ENCODE measurements at regions not wholly inside any gene's neighbourhood (a gene's known extent, or its start where the extent isn't known, plus 50 kb on each side); places are given as distances from the start of the nearest gene placed in this dataset.

GRCh38 chr12:58481811-58482210 lies 438.5 kb downstream of the LRIG3 start:
- DNase-seq (ENCODE audit: low spot score), result no peak

DNA sequence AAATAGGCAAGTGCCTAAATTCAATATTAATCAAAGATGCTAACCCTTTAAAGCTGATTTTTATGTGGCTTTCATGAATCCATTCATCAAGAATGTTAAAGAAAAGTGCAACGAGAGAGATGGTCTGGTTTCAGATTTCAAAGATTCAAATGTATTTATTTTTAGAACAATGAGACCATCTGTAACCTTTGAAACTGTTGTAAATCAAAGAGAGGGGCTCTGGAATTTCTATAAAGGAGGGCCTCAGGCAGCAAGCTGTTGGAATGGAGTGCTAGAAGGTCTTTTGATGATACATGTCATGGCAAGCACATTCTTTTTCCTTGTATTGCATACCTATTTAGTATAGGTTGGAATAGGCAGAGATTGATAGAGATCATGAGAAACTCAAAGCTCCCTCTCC lies 433.0 kb downstream of the LRIG3 start:
- no peak for DNase-seq (ENCODE audit: low spot score)

DNA sequence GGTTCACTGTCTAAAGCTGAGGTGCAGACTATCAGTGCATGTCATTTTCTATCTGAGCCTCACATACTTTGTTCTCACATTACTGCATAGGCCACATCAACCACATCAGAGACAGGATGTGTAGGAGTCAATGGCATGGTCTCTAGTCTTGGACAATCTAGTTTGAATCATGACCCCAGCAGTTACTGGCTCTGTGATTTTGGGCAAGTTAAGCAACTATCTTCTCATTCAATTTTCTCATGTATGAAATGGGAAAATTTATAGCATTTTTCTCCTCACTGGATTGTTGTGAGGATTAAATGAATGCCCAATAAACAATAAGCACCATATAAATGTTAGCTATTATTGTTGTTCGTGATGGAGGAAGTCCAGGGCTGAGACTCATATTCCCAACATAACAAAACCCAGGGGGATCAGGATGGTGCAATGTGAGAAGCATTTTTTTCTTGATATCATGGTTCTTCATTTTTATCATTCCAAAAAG lies 432.6 kb downstream of the LRIG3 start:
- no peak for DNase-seq (ENCODE audit: low spot score)

DNA sequence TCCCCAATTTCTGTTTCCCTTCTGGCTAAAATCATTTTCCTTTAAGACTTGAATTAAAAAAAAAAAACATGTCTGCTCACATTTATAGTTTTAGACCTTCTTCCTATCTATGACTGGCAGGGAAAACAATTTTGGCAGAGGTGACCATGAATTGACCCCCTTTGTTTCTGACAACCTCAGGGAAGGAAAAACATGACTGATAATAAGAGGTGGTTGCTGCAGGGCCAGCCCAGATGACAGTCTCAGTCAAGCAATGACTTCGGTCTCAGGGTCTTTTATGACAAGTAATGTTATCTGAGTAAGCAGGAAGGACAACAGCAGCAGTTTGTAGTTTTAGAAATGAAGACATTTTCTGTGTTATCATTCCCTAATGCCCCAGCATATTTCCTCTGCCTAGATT lies 430.9 kb downstream of the LRIG3 start:
- no peak for DNase-seq (ENCODE audit: low spot score)

- no peak for DNase-seq (ENCODE audit: low spot score)
Observed at GRCh38 chr12:58491306-58491705, 429.0 kb downstream of the LRIG3 start.

- no peak for DNase-seq (ENCODE audit: low spot score)
Observed at GRCh38 chr12:58496411-58497190, 423.7 kb downstream of the LRIG3 start.

DNA sequence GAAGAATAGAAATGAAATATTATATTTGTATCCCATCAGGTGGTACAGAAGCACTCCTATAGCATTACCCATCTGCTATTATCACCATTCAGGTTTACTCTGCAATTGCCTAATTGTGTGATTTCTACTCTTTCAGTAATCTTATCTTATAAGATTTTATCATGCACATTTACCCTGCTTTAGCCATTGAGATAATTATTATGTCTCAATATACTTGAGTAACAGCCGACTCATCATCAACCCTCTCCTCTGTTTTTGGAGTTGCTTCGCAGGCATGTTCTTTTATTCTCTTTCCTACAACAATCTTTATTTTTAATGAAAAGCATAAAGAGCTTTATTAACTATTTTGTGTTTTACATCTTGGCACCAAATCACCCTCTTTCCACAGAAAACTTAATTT lies 419.9 kb downstream of the LRIG3 start:
- DNase-seq (ENCODE audit: low spot score), result no peak

DNA sequence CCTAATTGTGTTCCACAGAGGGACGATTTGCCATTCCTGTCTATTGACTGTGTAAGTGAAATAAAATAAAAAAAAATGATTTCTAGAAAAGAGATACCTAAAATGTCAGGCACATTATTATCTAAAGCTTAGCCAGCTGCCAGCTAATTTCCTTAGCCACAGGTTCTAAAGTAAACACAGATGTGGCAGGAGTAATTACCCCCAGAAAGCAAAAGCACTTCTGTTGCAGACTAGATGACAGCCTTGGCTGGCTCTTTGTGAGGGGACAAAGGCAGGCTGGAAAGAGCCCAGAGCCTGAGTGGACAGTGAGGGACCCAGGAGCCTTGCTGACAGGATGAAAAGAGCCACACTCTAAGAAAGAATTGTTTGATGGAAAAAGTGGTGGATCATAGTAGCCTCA lies 418.1 kb downstream of the LRIG3 start:
- no peak for DNase-seq (ENCODE audit: low spot score)

GRCh38 chr12:58502841-58503240 lies 417.5 kb downstream of the LRIG3 start:
- no peak for DNase-seq (ENCODE audit: low spot score)

DNA sequence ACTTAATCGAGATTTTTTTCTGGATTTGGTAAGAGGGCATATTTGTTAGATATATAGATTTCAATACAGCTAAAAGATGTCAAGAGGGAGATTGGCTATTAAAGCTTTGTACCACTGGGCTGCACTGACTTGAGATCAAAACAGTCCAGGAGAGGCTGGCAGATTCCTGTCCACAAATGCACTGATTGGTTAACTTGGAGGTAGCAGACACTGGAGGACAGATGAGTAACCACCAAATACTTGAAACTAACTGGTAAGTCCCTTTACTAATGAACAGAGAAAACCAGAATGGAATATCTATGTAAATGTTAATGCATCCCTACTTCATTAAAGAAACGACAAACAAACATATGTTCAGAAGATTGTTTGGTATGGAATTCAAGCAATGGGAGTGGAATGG lies 416.6 kb downstream of the LRIG3 start:
- no peak for DNase-seq (ENCODE audit: low spot score)

- no peak for DNase-seq (ENCODE audit: low spot score)
Observed at GRCh38 chr12:58504143-58504938, 416.0 kb downstream of the LRIG3 start.

DNA sequence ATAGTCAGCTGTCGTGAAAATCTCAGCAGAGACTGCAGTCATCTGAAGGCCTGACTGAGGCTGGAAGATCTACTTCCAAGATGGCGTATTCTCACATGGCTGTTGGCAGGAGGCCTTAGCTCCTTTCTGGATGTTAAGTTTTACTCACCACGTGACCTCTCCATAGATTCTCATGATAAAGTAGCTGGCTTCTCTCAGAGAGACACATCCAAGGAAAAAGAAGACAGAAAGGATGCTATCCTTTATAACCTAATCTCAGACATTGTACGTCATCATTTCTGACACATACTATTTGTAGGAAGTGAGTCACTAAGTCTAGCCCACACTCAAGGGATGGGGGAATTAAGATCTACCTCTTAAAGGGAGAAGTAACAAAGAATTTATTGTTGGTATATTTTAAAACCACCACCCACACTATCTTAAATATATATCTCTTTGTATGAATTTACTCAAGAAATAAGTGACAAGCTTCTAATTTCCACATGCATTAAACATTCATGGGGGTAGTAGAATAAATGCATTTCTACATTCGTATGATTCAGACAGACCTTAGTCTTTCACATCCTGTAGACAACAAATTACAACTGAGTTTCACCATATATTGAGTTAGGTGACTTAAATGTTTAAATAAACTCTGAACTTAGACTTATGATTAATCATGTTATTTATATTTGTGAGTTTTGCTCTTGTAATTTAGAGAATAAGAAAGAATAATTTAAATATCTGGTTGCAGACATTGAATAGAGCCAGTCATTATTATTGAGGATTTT lies 411.0 kb downstream of the LRIG3 start:
- DNase-seq (ENCODE audit: low spot score), result no peak

DNA sequence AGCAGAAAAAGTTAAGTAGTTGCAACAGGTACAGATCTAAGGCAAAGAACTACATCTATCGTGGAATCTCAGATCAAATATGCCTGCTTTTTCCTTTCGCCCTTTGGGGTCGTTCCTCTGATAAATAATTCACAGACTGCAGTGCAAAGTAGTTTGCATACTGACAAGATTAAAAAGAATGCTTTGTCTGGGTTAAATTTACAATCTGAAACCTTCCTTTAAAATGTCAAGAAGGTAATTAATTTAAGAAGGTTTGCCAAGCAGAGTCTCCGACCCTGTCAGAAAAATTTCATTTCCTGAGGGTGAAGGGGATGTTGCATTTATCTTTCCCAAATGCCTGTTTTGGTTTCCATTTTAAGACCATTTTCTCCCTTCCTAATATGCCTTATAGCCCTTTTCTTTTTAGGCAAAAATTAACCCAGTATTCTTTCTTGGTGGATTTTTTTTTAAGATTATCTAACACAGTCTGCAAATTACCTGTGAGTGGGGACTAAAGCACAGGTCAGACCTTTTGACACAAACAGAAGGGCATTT lies 406.9 kb downstream of the LRIG3 start:
- no peak for DNase-seq (ENCODE audit: low spot score)

GRCh38 chr12:58513852-58514251 lies 406.5 kb downstream of the LRIG3 start:
- DNase-seq (ENCODE audit: low spot score), result no peak

- DNase-seq (ENCODE audit: low spot score), result no peak
Observed at GRCh38 chr12:58519839-58520238, 400.5 kb downstream of the LRIG3 start.

DNA sequence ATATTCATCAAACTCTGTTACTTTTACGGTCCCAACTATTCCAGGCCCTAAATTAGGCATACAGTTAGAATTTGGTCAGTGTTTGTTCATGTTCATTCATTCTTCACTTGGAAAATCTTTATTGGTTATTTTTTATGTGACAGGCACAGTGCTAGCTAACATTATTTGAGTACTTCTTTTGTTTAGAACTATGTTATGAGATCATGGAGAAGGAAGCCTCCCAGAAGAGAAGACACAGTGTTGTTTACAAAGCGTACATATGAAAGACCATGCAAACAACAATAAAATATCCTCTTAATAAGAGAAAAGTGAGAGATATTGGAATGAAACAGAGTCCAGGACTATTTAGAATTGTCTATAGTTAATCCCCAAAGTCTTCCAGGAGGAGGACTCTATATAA lies 399.2 kb downstream of the LRIG3 start:
- no peak for DNase-seq (ENCODE audit: low spot score)

DNA sequence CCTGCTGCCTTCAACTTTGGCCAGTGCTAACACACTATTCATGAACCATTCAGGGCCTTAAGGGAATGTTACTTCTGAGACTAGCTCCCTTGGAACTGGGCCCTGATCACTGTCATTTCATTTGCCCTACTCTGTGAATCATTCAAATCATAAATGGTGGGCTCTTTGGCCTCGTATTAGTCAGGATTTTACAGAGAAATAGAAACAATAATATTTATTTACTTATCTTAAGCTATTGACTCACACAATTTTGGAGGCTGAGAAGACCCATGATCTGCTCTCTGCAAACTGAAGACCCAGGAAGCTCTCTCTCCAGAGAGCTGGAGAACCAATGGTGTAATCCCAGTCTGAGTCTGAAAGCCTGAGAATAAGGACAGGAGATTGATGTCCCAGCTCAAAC lies 398.5 kb downstream of the LRIG3 start:
- no peak for DNase-seq (ENCODE audit: low spot score)

- no peak for DNase-seq (ENCODE audit: low spot score)
Observed at GRCh38 chr12:58523360-58523759, 396.9 kb downstream of the LRIG3 start.

- DNase-seq (ENCODE audit: low spot score), result no peak
Observed at GRCh38 chr12:58528271-58528670, 392.0 kb downstream of the LRIG3 start.

- no peak for DNase-seq (ENCODE audit: low spot score)
Observed at GRCh38 chr12:58529114-58529665, 391.1 kb downstream of the LRIG3 start.

DNA sequence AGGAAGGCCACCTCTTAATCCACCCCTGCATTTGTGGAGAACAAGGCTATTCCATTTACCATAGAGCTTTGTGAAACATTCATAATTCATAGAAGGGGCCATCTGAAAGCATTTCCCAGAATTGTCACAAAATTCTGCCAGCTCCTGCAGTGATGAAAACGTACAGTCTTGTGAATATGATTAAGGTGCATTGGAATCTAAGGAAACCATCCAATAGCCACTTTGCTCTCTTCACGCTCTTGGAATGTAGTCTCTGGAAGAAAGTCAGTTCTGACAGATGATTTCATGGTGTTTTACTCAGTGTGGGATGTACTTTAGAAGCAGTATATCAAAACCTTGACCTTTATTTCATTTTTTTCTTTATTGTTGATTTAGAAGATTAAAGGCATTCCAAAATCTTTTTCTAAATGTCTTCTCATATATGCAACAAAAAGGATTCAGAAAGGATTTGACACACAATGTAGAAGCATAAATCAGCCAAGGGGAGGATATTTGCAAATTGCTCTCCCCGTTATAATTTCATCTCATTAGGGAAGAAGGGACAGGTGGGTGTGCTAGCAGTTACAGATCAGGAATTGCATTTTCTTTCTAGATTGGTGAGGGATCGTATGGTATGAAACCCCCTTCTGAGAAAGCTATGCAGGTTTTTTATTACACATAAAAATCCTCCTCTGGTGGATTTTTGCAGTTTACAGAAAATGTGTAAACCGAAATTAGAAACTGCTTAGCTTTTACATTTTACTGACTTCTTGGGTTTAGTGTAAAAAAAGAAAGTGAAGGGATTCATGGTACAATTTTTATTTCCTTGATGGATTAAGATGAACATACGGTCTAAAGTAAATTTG lies 390.2 kb downstream of the LRIG3 start:
- DNase-seq (ENCODE audit: low spot score), result no peak
